Activated naive CD4-positive, alpha-beta T cell treated with anti-CD3 and anti-CD28 coated beads, Interleukin-2, amount 10 ng/mL, durations not matched to agents 7 days and 5 days (primary cell): ENCODE measurements at regions not wholly inside any gene's neighbourhood (a gene's known extent, or its start where the extent isn't known, plus 50 kb on each side); places are given as distances from the start of the nearest gene placed in this dataset.
"Not testable (repeated sequence)": the region's sequence is repeated elsewhere in the genome, so short reads cannot be mapped to it uniquely, and the experiment has no call there.

ENCODE experiments used
- CTCF ChIA-PET: fragments of 350-600 bp; sonication (Branson Sonifier 250); formaldehyde crosslinking; loops from one replicate; lab custom pipeline; 2021; ENCODE audit warnings: antibody characterized with exemption; lab: Charles Lee
- DNase-seq: peaks from one replicate; pipeline ENCODE4 v3.0.0-alpha.2; 2020
- H3K27ac Mint-ChIP-seq: one replicate; pipeline ENCODE4 v1.8.0; 2021; ENCODE audit warnings: mild to moderate bottlenecking, moderate library complexity, mixed read lengths
- H3K27me3 Mint-ChIP-seq: one replicate; pipeline ENCODE4 v1.8.0; 2021; ENCODE audit warnings: mild to moderate bottlenecking, mixed read lengths
- H3K36me3 Mint-ChIP-seq: one replicate; pipeline ENCODE4 v1.8.0; 2021; ENCODE audit warnings: mixed read lengths
- H3K4me1 Mint-ChIP-seq: one replicate; pipeline ENCODE4 v1.8.0; 2021; ENCODE audit warnings: mixed read lengths
- H3K4me3 Mint-ChIP-seq: one replicate; pipeline ENCODE4 v1.8.0; 2021; ENCODE audit warnings: mild to moderate bottlenecking, moderate library complexity, mixed read lengths
- H3K9me3 Mint-ChIP-seq: one replicate; pipeline ENCODE4 v1.8.0; 2021; ENCODE audit warnings: mixed read lengths

DNA sequence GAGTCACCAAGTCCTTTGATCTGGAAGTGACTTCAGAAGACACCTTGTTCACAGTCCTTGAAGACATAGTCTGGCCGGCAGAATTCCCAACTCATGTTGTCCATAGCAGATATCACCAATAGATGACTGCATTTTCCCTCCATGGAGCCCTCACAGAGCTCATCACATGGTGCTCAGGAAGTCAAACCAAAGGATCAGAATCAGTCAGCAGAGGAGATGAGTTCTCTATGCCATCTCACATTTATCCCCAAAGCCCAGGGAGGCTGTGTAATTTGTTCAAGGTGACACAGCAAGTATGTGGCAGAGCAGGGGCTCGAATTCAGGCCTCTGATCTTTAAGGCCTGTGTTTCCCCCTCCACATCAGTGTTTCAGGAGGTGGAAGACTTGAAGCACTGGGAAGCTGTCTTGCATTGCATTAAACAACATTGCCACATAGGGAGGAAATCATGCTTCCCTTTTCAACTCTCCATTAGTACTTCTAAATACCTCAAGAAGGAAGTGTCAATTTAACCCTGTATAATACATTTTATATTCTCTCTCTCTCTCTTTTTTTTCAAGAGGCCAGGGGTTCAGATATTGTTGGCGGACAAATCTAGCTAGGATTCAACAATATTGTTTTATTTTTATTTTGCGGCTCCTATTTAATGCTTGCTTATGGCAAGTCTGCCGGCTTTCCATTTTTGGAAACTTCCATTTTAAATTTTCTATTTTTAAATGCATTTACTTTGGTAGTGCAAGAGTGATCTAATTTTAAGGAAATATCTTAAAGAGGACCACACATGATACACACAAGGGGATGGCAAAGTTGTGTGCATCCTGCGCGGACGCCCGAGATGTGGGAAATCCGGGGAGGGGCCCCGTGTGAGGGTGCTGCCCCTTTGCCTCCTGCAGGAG lies 61.9 kb downstream of the NPIPB5 start:
- peaks cover 11% of the 10 kb centered on the region for H3K27me3 Mint-ChIP-seq
- H3K4me1 Mint-ChIP-seq, CTCF ChIA-PET, DNase-seq, H3K36me3 Mint-ChIP-seq, H3K4me3 Mint-ChIP-seq, H3K27ac Mint-ChIP-seq, H3K9me3 Mint-ChIP-seq: not testable (repeated sequence)

DNA sequence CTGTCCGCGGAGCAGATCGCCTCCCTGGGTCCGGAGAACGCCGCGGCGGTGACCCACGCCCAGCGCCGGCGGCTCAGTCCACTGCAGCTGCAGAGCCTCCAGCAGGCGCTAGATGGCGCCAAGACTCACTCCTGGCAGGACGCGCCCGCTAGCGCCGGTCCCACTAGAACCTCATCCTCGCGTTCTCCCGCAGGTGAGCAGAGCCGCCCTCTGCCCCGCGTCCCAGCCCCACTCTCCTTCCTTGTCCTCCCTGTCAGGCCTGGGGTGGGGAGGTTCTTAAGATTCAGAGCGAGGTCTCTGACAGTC lies 62.5 kb downstream of the NPIPB5 start:
- H3K27ac Mint-ChIP-seq, H3K36me3 Mint-ChIP-seq, H3K27me3 Mint-ChIP-seq, H3K9me3 Mint-ChIP-seq, DNase-seq, H3K4me3 Mint-ChIP-seq, H3K4me1 Mint-ChIP-seq, CTCF ChIA-PET: not testable (repeated sequence)

DNA sequence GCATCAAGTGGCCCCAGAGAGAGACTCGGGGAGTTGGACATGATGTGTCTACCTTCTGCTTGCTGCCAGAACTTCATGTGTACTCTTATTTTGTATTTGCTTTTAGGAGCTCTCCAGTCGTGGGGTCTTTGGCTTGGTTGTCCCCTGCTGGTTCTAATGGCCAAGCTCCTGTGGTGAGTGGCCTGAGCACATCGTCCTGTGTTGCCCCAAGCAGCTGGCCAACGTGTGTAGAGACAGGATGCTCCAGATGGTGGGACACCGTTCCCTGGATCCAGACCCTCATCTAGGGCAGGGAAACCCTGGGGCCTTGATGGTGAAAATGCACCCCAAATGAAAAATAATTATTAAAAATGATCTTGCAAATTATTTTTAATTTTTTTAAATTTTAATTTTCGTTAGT lies 65.8 kb downstream of the NPIPB5 start:
- DNase-seq, H3K27me3 Mint-ChIP-seq, H3K9me3 Mint-ChIP-seq, H3K36me3 Mint-ChIP-seq, H3K4me1 Mint-ChIP-seq, CTCF ChIA-PET, H3K4me3 Mint-ChIP-seq, H3K27ac Mint-ChIP-seq: not testable (repeated sequence)

DNA sequence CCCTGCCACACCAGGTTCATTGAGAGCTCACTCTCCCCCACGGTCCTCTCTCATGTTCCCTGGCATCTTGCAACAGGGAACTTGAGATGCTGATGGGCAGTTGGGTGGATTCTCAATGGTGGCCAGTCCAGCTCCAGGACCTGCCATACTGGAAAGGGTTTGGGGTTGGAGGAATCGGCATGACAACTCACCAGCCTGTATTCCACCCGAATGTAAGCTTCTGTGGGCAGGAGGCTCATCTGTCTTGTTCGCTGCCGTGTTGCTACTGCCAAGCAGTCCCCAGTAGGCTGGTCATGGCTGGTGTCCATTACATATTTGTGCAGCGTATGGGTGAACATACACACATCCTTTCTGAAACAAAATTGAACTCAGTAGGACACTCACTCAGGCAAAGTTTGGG lies 72.5 kb downstream of the NPIPB5 start:
- H3K4me1 Mint-ChIP-seq, H3K27me3 Mint-ChIP-seq, CTCF ChIA-PET, DNase-seq, H3K36me3 Mint-ChIP-seq, H3K27ac Mint-ChIP-seq, H3K9me3 Mint-ChIP-seq, H3K4me3 Mint-ChIP-seq: not testable (repeated sequence)

DNA sequence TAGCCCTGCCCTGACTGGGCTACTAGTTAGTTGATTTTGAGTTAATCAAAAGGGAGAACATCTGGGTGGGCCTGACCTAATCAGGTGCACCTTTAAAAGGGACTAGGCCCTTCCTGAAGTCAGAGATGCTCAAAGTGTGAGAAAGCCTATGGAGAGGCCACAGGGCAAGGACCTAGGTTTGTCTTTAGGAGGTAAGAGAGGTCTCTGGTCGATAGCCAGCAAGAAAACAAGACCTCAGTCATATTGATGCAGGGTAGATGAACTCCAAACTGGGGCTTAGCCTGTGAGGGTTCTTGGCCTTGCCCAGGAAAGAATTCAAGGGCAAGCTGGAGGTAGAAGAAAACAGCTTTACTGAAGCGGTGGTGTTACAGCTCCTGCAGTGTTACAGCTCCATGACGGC lies 73.8 kb downstream of the NPIPB5 start:
- H3K9me3 Mint-ChIP-seq, H3K36me3 Mint-ChIP-seq, H3K27ac Mint-ChIP-seq, DNase-seq, H3K27me3 Mint-ChIP-seq, CTCF ChIA-PET, H3K4me3 Mint-ChIP-seq, H3K4me1 Mint-ChIP-seq: not testable (repeated sequence)

DNA sequence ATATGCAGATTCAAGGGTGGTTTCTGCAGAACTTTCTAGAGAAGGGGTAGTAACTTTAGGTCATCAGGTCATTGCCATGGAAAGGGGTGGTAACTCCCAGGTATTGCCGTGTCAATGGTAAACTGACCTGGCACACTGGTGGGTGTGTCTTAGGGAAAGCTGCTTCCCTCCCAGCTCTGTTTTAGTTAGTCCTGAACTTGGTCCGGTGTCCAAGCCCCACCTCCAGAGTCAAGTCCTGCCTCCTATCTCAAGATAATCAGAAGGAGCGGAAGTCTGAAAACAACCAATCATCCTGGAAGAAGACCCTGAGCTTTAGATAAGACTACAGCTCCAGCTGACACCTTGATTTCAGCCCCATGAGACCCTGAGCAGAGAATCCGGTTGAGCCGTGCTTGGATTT lies 74.2 kb downstream of the NPIPB5 start:
- DNase-seq, H3K4me3 Mint-ChIP-seq, H3K9me3 Mint-ChIP-seq, H3K27ac Mint-ChIP-seq, H3K4me1 Mint-ChIP-seq, H3K27me3 Mint-ChIP-seq, H3K36me3 Mint-ChIP-seq, CTCF ChIA-PET: not testable (repeated sequence)

DNA sequence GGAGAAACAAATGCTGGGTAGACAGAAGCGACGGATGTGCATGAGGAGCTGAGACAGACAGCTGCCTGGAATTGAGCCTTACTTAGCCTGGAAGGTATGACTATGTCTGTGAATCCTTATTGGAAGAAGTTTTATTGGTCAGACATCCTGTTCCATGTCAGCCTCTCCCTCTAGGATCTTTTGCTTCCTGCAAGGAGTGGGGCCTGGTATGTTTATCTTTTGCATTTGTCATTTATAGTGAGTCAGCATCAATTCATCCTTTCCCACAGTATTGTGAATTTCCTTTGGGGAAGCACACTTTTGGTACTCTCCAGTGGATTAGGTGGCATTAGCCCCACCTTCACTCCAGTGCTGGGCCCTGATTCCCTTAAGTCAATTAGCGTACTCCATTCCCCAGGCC lies 74.7 kb downstream of the NPIPB5 start:
- H3K9me3 Mint-ChIP-seq, H3K4me1 Mint-ChIP-seq, H3K4me3 Mint-ChIP-seq, H3K27ac Mint-ChIP-seq, CTCF ChIA-PET, DNase-seq, H3K36me3 Mint-ChIP-seq, H3K27me3 Mint-ChIP-seq: not testable (repeated sequence)

DNA sequence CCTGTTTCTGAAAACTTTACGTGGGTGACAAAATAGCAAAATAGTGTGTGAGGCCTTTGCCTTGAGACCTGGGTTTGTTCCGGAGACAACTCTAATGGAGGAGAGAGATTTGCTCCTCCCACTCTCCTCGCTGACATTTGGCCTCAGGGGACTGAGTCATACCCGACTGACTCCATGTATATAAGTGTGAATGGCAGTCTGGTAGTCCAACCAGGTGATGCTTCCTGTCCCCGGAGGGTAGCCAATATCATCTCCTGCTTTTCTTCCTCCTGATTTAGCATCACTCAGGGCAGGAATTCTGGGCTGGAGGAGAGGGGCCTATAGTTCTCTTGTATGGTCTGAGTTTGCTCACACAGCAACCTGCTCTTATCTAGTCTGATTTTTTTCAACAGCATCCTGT lies 76.0 kb downstream of the NPIPB5 start:
- H3K27ac Mint-ChIP-seq, H3K4me3 Mint-ChIP-seq, H3K4me1 Mint-ChIP-seq, H3K36me3 Mint-ChIP-seq, H3K27me3 Mint-ChIP-seq, DNase-seq, H3K9me3 Mint-ChIP-seq, CTCF ChIA-PET: not testable (repeated sequence)

DNA sequence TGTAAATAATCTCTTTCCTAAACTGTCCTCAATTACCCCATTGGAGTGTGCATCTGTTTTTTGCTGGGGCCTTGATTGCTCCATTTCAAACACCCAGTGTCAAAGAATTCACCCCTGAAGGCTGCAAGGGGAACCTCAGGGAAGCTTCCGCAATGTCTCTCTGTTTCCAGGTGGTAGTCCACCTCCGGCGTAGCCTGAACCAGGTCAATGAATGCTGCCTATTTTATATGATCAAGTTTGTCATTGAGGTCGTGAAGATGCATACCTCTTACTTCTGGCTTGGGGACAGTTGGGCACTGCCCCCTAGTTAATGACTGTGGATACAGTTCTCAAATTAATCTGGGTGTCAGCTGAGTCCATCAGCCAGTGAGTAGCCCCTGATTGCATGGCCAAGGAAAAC lies 79.1 kb downstream of the NPIPB5 start:
- H3K4me3 Mint-ChIP-seq, DNase-seq, H3K27ac Mint-ChIP-seq, CTCF ChIA-PET, H3K36me3 Mint-ChIP-seq, H3K4me1 Mint-ChIP-seq, H3K9me3 Mint-ChIP-seq, H3K27me3 Mint-ChIP-seq: not testable (repeated sequence)

DNA sequence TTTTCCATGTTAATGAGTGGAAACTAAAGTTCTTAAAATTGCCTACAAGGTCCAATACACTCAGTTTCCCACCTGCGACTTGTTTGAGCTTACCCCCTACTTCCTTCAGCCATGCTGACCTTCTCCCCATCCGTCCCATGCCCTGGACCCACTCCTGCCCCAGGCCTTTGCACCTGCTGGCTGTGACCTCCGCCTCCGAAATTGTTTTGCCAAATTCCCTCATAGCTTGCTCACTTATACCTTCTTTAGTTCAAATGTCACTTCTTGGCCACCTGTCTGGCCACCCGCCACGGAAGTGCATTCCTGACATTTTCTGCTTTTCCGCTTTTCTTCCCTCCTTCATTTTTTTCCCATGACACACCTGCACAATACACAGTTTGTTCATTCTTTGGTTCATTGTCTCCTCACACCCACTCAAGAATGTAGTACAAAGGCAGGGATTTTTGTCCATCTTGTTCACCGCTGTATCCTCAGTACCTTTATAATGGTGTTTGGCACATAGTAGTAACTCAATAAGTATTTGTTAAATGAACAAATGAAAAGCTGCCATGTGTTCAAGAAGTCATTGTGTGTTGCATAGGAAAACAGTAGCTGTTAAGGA lies 85.9 kb downstream of the NPIPB5 start:
- DNase-seq, H3K27ac Mint-ChIP-seq, H3K9me3 Mint-ChIP-seq, CTCF ChIA-PET, H3K27me3 Mint-ChIP-seq, H3K4me1 Mint-ChIP-seq, H3K36me3 Mint-ChIP-seq, H3K4me3 Mint-ChIP-seq: not testable (repeated sequence)

DNA sequence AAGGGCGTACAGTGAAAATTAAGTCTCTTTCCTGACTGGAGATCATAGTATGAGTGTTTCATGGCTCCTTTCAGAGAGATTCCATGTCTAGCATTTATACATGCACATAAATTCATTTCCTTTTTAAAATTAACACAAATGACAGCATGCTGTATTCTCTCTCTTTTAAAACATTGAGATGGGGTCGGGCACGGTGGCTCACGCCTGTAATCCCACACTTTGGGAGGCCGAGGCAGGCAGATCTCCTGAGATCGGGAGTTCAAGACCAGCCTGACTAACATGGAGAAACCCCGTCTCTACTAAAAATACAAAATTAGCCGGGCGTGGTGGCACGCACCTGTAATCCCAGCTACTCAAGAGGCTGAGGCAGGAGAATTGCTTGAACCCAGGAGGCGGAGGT lies 93.1 kb downstream of the NPIPB5 start:
- H3K9me3 Mint-ChIP-seq, H3K27me3 Mint-ChIP-seq, H3K36me3 Mint-ChIP-seq, H3K4me3 Mint-ChIP-seq, CTCF ChIA-PET, DNase-seq, H3K27ac Mint-ChIP-seq, H3K4me1 Mint-ChIP-seq: not testable (repeated sequence)

DNA sequence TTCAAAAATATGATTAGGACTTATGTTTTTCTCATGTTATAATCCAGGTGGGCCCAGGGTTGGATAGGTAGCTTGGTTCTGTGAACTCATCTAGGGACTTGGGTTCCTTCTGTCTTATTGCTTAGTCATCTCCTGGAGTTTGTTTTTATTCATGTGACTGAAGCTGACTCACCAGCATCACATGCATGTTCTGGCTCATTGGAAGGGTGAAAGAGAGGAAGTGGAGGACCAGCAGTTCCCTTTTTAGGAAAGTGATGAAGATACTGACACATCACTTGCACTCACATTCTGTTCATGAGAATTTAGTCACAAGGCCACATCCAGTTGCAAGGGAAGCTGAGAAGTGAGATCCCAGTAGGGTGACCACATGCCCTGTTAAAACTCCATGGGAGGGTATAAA lies 95.9 kb downstream of the NPIPB5 start:
- H3K27ac Mint-ChIP-seq, H3K9me3 Mint-ChIP-seq, H3K4me1 Mint-ChIP-seq, CTCF ChIA-PET, DNase-seq, H3K4me3 Mint-ChIP-seq, H3K36me3 Mint-ChIP-seq, H3K27me3 Mint-ChIP-seq: not testable (repeated sequence)

DNA sequence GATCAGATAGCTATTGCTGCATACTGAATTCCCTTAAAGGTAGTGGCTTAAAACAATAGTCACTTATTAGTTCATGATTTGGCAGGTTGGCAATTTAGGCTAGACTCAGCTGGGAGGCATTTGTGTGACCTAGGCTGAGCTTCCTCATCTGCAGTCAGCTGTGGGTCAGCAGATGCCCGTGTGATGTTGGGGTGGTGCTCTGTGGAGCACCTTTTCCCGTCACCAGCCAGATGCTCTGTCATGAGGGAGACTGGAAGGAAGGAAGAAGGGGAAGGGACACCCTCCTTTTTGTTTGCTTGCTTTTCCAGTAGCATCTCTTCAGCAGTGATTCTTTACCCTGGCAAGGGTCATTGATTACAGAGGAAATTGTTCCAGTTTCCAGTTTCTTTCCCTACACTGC lies 99.1 kb downstream of the NPIPB5 start:
- H3K27ac Mint-ChIP-seq, H3K4me3 Mint-ChIP-seq, DNase-seq, CTCF ChIA-PET, H3K36me3 Mint-ChIP-seq, H3K27me3 Mint-ChIP-seq, H3K4me1 Mint-ChIP-seq, H3K9me3 Mint-ChIP-seq: not testable (repeated sequence)

DNA sequence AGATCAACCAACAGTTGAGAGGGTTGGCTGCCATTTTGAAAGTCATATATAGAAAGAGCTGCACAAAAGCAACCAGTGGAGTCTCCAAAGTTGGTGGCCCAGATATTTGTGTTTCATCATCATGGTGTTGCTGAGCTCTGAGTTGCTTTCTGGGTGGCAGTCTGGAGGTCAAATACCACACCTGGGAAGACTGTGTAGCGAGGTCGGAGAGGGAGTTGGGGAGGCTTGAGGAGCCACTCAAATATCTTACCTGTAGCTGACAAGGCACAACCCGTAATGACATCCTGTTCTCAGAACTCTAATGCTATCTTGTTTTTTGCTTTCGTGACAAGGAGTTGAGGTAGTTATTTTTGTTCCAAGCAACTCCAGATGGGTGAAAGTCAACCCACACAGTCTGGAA lies 100.4 kb downstream of the NPIPB5 start:
- H3K9me3 Mint-ChIP-seq, DNase-seq, CTCF ChIA-PET, H3K27ac Mint-ChIP-seq, H3K4me1 Mint-ChIP-seq, H3K27me3 Mint-ChIP-seq, H3K36me3 Mint-ChIP-seq, H3K4me3 Mint-ChIP-seq: not testable (repeated sequence)

DNA sequence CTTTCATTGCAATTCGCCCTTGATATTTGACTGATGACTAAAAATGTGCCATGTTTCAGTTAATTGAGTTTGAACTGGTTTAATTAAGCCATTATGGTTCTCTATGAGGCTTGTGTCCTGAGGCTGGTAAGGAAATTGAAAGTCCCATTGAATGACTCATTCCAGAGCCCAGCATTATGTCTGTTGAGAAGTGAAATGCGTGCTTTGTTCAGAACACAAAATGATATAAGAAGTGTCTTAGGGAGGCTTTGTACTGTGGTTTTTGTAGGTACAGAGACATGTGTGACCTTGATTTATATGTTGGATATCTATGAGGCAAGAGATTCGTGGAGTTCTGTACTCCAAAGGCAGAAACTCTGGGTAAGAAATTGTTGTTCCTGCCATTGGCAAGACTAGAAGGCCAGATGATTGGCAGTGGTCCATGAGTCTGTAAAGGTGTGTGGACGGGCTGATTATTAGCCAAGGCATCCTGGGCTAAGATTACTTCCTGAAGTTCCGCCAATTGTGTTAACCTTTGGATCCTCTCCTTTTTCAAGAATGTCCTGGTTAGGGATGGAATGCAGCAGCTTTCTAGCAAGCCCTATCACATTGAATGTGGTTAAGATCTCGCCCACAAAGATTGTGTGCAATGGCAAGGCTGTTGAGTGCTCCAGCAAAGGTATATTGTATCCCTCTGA lies 103.7 kb downstream of the NPIPB5 start:
- DNase-seq, result no peak
- CTCF ChIA-PET, result no interaction called here
- no peak overlapping the region for H3K27ac Mint-ChIP-seq
- H3K27me3 Mint-ChIP-seq, result peaks cover 4% of the 10 kb centered on the region
- H3K4me1 Mint-ChIP-seq, result no peaks in the 10 kb centered on the region
- no peaks in the 10 kb centered on the region for H3K9me3 Mint-ChIP-seq
- no peak overlapping the region for H3K4me3 Mint-ChIP-seq
- no peaks in the 10 kb centered on the region for H3K36me3 Mint-ChIP-seq
